Kidney capillary endothelial cell (primary cell): ENCODE measurements at regions not wholly inside any gene's neighbourhood (a gene's known extent, or its start where the extent isn't known, plus 50 kb on each side); places are given as distances from the start of the nearest gene placed in this dataset.
"Not testable (repeated sequence)": the region's sequence is repeated elsewhere in the genome, so short reads cannot be mapped to it uniquely, and the experiment has no call there.

ENCODE experiments used
- DNase-seq: peaks from one replicate; pipeline ENCODE4 v3.0.0-alpha.2; 2018; ENCODE audit warnings: low spot score

DNA sequence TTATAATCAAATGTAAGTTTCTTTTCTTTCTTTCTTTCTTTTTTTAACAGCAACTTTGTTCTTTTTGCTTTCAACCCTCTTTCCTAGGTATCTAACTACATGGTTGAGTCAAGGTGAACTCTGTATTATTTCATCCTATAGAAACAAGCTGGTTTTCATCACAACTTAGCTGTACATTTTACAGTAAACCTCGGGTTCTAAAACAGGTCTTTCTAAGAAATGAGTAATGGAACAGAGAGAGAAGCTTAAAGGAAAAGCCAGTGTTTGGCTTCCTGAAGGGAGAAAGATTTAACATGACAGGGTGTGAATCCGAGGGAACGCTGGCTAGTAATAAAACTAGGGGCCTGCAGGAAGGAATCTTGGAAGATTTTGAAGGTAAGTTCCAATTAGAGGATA is 143.4 kb upstream of the ITGB1 start:
- DNase-seq = no peak

DNA sequence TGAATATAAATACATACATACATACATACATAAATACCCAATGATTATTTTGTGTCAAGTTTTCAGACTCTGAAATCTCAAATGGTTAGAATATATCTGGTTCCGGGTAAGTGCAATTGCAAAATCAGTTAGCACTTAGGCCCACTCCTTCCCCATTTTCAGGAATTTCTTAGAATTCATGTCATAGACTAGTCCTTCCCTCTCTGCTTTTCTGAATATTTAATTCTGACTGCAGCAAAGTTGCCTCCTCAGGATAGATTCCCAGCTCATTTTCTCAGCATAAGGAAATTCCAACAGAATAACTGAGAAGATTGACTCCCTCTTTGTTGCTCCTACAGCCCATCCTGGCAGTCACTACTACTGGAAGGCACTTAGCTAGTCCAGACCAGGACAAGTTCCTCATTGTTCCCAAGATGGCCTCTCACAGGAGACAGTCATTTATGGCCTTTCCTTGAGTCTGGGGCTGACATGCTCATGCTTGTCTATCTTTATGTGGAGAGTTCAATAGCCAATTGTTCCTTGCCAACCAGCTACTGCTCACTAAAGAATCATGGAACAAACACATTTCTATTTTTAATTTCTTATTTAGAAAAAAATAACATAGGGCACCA is 142.9 kb upstream of the ITGB1 start:
- DNase-seq = no peak

DNA sequence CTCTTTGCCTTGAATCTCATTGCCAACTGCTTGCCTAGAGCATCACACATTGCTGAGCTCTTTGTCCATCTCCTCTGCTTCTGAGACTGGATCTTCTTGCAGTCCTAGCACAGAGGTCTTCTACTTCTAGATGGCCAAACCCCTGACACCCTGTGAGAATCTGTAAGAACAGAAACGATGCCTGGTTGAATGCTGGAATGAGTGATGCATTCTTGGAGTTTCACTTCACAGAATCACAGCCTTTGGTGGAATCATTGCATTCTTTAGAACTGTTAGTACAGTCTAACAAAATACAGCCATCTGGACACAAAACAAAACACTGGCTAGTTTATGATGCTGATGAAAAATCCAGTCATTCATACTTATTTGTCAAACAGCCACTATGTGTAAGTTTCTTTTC is 141.7 kb upstream of the ITGB1 start:
- DNase-seq = no peak

DNA sequence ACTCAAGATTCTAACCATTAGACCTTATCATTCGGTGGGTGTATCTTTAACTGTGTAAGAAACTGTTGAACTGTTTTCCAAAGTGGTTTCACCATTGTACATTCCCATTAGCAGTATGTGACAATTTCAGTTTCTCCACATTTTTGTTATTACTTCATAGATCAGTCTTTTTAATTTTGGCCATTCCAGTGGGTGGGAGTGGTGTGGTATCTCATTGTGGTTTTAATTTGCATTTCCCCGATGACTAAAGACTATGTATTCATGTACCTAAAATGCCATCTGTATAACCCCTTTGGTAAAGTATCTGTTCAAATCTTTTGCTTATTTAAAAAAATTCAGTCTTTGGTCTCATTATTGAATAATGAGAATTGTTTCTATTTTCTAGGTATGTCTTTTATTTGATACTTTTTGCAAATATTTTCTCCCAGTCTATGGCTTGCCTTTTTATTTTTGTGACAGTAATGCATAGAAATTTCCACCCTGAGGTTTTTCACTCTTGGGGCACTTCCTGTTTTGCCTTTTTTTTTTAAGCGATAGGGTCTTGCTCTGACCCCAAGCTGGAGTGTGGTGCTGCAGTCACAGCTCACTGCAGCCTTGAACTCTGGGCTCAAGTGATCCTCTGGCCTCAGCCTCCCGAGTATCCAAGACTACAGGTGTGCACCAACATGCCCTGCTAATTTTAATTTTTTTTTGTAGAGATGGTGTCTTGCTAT is 141.1 kb upstream of the ITGB1 start:
- no peak for DNase-seq

DNA sequence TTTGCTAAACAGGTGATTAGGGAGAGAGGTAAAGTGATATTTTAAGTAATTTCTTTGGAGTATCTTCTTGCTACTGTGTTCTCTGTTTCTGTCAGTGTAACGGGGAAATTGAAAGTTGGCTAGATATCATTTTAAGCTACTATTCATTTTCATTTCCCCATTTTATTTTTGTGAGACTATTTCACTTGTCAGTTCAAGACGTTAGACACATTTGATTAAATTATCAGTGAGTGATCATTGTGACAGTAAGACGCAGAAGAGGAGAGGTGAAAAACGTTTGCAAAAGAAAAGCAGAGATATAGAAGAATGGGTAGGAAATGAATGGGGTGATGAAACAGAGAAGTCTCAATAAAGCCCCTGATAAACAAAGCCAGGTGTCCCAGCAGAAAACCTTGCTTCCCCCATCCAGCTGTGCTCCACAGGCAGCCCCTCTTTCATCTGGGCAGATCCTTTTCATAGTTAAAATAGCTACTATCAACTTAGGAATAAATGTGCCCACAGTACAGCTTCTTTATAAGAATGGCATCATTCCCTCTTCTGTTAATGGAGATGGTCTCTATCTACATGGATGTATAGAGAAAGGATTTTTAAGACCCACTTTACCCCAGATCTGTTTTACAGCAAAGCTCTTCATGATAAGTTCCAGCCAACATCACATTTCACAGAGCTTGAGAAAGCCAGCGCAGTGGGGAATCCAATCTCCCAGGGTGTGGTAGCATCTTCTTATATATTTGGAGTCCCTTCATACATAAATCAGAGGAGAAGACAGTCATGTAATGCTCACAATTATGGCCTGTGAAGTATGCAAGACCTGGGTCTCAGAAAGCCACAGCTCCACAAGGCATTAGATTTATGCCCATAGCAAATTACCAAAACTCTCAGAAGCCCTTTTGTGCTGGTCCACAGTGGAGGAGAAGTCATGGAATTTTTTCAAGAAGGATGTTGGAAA is 138.1 kb upstream of the ITGB1 start:
- no peak for DNase-seq

DNA sequence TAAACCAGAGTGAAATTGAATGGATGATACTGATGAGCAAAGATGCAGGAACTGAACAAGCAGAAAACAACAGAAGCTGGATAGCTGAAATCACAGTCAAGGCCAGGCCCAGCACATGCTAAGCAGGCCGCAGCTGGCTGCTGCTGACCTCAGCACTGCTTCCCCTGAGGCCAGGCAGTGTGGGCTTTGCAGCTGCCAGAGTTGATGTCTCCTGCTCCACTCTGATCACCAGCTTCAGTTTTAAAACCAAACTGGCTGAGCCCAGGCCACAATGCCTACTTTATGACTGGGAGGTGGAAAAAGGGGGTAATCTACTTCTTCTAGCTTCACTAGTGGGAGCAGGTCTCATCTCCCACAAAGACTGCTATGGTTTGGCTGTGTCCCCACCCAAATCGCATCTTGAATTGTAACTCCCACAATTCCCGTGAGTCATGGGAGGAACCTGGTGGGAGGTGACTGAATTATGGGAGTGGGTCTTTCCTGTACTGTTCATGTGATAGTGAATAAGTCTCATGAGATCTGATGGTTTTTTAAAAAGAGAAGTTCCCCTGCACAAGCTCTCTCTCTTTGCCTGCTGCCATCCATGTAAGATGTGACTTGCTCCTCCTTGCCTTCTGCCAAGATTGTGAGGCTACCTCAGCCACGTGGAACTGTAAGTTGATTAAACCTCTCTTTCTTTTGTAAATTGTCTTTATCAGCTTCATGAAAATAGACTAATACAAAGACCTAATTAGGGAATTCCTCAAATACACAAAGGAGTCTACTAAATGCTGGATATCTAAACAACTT is 136.4 kb upstream of the ITGB1 start:
- DNase-seq = no peak

DNA sequence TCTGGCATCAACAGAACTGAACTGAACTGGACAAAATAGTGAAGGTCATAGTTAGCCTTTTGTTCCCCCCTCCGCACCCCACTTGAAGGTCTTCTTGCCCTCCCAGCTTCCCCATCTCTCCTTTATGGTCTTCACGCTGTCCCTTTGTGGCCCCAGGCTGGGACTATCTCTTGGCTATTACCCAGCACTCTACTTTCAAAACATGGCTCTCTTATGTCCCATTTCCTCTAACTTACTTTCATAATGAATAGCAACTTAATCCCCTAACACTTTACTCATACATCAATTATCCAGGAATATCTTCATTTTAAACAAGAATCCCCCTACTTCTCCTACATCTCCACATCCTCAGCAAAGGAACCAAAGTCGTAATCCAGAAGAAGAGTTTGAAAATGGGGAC is 135.3 kb upstream of the ITGB1 start:
- DNase-seq = no peak

DNA sequence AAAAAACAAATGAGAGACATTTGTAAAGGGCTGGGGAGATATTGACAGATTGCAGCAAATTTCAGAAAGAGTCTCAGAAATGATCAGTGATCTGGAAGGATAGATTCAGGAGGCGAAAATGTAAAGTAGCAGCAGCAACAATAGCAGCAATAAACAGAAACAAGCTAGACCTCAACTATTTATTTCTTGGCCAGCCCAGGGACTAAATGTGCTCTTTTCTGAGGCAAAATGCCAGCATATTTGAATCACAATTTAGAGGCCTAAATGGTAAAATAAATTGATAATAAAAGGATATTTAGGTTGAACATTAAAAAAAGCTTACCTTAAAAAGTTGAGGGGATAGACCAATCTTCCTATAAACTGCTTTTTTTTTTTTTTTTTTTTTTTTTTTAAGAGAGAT is 134.6 kb upstream of the ITGB1 start:
- DNase-seq = no peak

DNA sequence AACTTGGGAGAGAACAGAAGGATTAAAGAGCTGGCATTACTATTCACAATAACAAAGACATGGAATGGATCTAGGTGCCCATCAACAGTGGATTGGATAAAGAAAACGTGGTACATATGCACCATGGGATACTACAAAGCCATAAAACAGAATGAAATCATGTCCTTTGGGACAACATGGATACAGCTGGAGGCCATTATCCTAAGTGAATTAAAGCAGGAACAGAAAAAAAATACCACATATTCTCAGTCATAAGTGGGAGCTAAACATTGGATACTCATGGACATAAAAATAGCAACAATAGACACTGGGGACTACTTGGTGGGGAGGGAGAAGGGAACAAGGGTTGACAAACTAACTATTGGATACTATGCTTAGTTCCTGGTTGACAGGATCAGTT is 133.2 kb upstream of the ITGB1 start:
- DNase-seq = no peak

DNA sequence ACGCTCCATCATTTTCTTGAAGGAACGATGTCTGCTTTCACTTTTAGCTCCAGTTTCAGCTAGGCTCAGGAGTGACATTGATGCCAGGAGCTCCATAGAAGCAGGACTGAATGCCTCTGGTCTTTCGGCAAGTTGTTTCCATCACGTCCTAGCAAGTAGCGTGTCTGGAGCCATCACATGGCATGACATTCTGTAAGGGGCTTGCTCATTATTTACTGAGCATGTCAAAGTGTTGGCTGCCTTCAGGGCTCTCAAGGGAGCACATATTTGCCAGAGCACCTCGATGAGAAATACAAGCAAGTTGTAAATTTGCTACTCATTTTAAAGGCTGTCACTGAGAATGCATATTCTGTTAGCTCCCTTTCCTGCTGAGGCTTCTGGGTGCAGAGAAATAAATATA is 131.0 kb upstream of the ITGB1 start:
- DNase-seq = no peak

DNA sequence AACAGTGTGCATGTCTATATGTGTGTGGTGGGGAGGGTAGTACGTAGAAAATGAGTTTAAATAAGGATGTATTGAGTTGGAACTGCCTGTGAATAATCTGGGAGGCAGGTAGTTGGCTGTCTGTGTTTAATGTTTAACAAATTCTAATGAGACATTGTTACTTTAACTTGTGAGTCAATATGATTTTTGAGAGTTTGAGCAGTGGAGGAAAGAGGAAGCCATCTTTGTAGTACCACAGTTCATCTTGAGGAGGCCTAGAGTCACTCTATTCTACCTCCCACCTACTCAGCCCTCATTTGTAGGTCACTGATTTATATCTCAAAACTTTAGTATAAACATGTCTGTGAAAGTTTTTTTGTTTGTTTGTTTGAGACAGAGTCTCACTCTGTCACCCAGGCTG is 129.9 kb upstream of the ITGB1 start:
- no peak for DNase-seq

DNA sequence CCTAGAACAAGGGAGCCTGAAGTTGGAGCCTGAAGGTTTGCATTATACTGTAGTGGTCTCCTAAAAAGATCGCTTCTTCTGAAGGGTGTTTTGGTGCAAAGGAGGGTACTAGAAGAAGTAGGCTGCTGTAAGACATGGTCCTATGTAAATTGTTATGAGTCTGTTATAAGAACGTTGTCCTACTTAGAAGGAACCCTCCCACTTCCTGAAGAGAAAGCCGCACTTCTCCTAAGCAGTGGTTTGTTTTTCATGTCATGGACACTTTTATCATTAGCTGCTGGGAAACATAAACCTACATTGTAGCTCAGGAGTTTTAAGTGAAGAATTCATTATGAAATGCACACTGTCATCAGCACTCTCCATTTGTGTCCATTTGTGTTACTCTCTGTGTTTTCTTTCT is 129.1 kb upstream of the ITGB1 start:
- DNase-seq = no peak

DNA sequence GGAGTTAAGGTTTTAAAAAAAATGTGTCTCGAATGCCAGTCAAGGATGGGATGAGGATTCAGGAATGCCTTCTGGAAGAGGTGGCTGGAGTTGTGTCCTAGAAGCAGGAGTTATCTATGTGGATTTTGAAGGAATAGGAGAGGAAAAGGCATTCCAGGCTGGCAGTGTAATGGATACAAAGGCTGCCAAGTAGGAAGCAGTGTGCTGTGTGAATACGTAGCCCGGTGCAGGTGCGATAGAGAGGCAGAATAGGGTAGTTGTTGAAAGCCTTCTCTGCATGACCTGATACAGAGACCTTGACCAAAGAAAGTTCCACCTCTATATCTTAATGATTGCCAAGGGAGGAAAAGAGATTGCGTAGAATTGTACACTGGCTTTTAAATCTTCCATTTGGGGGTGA is 128.1 kb upstream of the ITGB1 start:
- DNase-seq = no peak

DNA sequence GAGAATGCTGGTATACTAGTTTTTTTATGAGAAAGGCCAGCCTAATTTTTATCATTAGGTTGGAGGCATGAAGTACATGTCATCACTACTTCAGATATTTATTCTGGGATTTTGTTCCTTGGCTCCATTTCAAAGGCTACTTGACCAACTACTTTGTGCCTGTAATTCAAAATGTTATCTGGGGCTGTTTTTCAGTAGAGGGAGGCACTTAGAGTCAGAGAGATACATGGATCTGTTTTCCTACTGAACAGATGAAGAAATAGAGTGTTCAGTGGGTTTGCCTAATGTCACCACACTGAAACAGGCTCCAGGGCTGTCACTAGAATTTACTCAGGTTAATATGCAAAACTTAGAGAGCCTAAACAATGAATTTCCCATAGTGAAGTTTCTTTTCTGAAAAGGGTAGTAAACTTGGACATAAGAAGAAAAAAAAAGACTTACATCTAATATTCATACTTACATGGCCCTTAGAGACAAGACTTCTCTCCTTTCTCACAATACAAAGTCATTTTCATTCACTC is 127.3 kb upstream of the ITGB1 start:
- no peak for DNase-seq

DNA sequence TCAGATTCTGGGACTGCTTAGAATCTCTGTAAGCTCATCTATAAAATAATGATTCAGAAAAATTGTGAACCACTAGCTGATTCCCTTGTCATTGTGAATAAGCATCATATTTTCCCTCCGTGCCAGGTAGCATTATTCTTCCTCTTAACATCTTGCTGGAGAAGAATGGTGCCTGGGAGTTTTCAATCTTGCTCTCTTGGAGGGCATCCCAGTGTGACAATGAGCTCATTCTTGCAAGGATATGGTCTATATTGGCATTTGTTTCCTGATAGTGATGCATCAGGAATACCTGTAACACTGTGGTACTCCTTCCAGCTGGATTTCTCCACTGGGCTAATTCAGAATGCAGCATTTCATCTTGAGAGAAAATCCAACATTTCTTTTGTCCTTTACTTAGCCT is 126.4 kb upstream of the ITGB1 start:
- no peak for DNase-seq

DNA sequence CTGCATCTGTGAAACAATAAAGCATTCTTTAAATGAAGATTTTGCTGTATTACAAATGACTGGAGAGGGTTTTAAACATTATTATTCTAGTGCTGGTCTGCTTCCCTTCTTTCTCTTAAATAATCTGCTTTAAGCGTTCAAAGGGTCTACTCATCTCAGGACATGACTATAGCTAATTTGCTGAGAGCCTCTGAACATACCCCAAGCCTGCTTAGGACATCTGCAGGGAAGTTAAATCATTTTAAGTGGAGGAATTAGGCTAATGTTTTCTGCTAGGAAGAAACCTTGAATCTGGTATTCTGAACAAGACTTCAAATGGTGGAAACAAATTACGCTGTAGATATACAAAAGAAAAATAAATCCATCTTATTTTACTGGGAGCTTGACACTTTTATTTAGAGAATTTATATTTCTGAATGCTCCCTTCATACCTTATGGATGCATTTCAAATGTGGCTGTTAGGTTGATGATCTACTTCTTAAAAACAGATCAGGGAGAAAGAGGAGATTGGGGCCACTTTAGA is 124.4 kb upstream of the ITGB1 start:
- DNase-seq = no peak

DNA sequence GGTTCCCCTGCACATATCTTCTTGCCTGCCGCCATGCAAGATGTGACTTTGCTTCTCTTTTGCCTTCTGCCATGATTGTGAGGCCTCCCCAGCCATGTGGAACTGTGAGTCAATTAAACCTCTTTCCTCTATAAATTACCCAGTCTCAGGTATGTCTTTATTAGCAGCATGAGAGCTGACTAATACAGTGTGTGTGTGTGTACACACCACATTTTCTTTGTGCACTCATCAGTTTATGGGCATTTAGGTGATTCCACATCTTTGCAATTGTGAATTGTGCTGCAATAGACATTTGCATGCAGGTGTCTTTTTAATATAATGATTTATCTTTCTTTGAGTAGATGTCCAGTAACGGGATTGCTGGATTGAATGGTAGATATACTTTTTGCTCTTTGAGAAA is 122.4 kb upstream of the ITGB1 start:
- DNase-seq = not testable (repeated sequence)

DNA sequence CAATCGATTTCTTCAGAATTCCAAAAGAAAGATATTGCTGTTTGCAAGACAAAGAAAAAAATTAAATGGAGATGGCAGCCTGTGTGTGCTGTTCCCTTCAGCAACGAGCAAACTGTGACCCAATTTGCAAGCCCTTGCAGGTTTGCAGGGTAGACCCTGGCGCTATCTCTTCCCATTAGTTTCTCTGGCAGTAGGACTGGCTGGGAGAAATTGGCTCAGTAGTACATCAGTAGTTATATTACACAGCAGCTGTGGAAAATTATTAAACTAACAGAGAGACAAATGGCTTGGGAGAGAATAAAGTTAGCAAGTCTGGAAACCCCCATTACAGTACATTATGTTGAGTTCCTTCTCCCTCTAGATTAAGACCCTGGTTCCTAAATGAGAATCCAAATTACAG is 116.4 kb upstream of the ITGB1 start:
- no peak for DNase-seq

DNA sequence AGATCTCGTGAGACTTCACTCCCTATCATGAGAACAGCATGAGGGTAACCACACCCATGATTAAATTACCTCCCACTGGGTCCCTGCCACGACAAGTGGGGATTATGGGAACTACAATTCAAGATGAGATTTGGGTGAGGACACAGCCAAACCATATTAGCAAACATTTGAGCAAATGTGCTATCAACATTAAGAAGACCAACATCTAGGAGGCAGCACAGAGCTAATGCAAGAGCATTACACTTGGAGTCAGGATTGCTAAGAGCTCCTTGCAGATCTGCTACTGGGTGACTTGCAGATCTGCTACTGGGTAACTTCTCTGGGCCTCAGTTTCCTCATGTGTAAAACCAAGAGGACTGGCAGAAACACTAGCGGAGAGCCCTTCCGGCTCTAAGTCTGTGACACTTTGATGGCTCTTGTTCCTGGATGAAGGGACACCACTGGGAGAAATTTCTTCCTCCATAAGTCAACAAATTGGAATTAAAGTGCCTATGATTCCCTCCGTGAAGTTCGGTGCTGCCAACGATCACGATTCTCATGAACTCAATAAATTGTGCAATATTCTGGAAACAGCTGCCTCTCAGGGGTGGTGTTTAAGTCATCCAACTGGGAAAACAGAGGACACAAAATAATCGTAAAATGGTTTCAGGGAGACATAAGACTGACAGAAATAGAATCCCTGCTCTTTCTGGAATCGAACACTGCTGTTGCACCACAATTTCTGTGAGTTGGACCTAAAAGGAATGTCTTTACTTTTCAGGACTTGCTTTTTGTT is 115.8 kb upstream of the ITGB1 start:
- no peak for DNase-seq

DNA sequence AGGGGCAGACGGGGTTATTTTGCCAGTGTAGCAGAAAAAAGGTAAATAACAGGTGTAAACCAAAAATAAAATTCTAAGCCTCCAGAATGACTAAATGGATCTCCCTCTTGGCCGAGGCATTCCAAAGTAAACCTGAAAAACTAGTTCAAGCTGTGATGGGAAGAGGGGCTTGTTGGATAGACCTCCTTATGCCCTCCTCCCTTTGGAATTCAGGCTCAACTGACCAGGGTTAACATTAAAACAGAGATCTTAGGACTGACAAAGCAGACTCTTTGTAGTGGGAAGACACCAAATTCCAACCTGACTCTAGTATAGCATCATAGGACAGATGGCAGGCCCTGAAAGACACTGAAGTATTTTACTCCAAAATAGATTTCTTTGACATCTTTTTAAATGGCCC is 113.8 kb upstream of the ITGB1 start:
- DNase-seq = no peak

DNA sequence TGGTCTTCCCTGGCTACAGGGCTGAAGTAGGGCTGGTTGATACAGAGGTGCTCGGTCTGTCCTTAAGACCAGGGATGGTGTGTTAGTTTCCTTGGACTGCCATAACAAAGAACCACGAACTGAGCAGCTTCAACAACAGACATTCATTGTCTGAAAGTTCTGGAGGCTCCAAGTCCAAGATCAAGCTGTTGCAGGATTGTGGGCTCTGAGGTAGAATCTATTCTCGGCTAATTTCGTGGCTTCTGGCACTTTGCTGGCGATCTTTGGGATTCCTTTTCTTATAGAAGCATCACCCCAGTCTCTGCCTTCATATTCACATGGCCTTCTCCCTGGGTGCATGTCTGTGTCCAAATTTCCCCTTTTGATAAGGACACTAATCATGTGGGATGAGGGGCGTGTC is 112.1 kb upstream of the ITGB1 start:
- DNase-seq = no peak
